Activated CD4-positive, alpha-beta T cell treated with anti-CD3 and anti-CD28 coated beads, Interleukin-2, amount 50 U/mL, for 16 hours (primary cell): ENCODE measurements at regions not wholly inside any gene's neighbourhood (a gene's known extent, or its start where the extent isn't known, plus 50 kb on each side); places are given as distances from the start of the nearest gene placed in this dataset.
"Not testable (repeated sequence)": the region's sequence is repeated elsewhere in the genome, so short reads cannot be mapped to it uniquely, and the experiment has no call there.

Experiments used
- DNase-seq: peaks from one replicate; pipeline ENCODE4 v3.0.0-alpha.2; 2020

DNA sequence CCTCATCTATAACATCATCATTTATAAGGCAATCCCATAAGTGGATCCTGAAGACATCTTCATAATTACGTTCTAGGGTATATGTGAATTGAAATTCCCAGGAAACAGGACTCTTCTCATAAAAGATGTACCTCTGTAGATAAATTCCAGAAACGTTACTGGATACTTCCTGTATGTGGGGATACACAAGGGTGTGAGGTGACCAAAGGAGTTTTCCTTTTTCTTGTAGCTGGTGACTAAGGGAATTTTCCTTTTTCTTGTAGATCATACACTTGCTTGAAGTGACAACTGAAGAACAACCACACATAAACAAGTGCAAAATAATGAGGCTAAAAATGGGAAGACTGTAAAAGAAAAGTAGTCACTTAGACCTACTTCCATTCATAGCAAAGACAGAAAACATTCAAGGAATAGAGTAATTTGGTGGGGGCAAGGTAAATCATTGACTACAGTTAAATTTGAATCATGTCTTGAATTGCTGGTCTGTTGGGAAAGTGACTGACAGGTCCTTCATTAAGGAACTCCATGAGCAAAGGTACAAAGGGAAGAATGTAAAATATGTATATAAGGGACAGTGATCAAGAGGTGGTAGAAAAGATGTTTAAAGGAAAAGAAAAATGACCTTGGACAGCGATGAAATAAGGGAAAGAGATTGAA lies 53.2 kb upstream of the UBE2E3 start:
- DNase-seq = no peak

DNA sequence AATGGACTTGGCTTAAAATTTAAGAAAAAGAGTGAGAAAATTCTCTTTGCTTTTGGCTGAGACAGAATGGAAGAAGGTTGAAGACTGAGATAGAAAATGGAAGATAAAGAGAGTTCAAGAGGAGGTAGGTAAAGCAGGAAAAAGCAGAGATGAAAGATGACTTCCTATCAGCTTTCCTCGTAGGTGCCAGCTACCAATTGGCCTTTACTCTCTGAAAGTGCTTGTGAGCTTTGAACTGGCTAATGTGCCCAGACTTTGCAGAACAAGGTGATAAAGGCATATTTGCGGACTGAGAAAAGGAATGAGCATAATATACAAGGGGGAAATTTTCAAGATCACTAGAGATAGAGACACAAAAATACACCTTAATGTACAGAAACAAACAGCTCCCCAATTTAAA lies 54.7 kb upstream of the UBE2E3 start:
- no peak for DNase-seq

DNA sequence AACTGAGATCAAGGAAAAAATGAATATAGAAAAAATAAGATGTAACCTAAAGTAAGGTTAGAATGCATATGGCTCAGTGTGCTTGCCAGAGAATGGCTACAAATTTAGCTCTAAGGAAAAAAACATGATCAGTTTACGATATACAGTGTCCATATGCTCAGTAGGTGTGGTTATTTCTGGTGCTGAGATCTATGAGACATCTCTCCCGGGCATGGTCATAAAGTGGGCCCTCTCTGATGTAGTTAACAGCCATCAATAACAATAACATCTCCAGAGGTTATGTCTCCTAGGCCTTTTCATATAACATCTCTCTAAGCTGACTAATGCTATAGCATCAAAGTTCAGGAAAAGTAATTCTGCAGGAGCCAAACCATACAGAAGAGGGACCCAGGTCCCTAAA lies 56.3 kb upstream of the UBE2E3 start:
- no peak for DNase-seq

DNA sequence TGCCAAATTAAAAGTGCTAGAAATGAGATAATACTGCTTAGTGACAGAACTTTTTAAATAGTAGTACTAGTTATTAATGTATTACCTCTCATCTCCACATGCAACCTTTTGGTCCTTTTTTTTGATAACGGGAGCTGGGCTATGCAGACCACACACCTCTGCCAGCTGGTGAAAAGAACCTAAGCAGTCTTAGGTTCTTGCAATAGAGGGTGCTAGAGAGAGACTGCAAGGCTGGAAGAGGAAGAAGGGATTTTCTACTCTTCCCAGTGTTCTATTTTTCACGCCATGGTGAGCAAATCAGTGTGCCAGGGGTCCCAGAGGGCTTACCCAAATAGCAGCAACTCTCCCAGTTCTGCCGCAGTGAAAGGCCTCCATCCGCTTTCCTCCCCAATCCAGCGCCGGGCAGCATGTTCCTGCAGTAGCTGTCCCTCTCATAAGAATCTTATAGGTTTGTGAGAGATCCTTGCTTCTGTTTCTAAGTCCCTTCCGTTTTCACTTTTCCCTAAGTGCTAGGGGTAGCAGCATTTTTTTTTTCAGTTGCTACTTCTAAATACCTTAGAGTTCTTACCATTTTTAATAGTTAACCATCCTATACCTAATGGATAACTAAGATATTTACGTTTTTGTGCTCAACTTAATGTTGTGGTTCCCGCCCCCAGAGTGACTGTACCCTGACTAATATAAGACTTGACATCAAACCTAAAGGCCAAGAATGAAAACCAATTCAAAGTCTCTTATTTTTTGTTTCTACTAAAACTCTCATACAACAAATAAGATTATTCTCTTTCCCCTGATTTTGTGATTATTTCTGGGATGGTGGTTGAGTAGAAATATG lies 69.4 kb upstream of the UBE2E3 start:
- no peak for DNase-seq

DNA sequence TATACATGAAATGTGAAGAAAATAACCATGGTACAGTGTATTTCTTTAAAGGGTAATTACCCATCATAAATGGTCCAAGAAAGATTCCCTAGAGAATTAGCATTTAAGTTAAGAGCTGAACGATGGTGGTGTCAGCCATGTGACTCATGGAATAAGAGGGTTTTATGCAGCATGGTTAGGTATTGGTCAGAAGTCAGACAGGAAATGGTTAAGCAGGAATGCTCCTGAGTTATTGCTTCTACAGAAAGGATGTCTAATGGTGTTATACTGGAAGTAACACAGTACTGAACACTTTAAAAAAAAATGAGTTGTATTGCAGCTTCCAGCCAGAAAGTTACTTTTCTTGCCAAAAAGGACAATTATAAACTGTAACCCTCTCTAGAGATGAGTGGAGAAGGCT lies 72.7 kb upstream of the UBE2E3 start:
- no peak for DNase-seq

DNA sequence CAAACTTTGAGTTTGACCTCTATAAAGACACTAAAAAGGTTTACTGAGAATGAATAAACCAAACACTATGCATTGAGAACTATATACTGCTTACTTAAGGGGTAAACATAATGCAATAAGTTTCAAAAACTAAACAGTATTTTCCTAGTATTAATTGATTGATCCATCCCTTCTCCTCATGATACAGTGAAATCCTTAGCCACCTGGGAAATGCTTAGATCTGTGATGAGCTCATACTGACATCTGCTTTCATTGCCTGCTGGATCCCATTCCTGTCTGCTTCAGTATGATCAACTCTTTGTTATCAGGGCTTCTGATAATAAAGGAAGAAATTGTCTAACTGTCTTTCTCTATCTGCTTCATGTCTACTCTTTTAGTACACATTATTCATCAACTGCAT lies 74.9 kb upstream of the UBE2E3 start:
- no peak for DNase-seq

DNA sequence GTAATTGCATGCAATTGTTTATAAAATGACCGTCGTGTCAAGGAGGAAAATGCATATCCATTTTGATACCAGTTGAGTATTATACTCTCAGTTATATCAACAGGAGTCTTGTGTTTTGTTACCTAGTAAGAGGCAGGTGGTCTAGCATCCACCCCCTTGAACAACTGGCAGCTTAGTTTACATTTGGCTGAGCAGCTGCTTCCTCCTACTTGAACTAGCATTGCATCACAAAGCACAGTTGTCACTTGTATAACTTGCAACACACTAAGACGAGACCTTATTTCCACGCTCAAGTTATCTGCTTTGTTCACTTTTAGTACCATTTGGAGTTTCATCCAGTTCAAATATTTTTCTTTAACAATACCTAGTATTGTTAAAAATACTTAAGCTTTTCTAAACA lies 75.4 kb upstream of the UBE2E3 start:
- DNase-seq = no peak

DNA sequence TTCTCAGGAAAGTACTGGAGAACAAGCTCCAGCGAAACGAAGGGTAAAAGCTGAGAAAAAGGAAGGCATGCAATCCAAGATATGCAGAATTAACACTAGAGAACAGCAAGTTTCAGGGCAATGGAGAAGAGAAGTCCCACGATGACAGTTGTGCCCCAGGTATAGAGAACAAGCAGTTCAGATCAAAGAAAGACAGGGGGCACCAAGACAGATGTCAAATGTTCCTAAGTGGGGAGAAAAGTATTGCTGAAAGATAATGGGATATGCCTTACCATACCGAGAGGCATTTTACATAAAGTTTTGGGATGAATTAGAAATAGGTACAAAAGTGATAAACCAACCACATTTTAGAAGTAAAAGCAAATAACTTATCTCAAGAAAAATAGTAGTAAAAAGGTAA lies 79.1 kb upstream of the UBE2E3 start:
- no peak for DNase-seq

DNA sequence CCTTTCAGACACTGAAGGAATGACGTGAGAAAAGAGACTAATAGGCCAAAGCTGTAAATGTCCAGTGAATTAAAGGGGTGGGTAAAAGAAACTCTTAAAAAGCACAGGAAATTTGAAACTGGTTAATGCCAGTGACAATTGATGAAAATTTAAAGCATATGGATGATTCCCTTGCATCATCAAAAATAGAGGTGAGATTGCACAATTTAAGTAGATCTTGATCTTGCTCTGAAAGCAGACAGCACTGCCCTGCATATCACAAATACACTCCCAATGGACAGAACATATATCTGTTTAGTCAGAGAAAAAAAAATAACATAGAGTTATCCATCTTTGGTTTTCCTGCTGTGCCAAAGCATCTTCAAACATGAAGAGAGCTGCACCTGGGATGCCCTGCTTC lies 86.7 kb upstream of the UBE2E3 start:
- DNase-seq = no peak

DNA sequence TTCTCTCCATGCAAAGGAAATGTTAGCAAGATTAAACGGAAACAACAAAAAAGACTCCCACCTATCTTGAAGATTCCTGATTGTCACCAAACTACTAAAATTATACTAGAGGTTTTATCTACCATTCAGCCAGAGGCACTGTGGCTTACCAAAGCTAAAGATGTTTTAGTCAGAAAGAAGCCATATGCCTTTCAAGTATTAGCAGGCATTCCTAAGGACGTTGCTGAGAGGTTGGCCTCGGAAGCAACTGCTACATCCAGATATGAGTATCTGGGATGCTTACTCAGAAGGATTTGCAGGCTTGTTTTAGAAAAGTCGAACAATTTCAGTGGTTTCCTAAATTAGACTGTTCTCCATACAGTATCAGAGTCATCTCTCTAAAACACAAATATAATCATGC lies 88.3 kb upstream of the UBE2E3 start:
- DNase-seq = no peak

DNA sequence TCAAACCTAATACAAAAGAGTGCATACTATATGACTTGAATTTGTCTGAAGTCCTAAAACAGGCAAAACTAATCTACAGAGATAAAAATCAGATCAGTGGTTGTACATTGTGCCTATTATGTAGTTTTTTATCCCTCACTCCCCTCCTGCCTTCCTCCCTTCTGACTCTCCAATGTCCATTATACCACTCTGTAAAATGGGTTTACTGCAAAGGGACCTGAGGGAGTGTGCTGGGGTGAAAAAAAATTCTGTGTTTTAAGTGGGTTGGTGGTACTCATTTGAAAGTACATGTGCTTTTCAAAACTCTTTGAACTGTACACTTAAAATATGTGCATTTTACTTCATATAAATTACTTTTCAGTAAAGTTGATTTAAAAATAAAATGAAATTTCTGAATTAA lies 89.0 kb upstream of the UBE2E3 start:
- no peak for DNase-seq

DNA sequence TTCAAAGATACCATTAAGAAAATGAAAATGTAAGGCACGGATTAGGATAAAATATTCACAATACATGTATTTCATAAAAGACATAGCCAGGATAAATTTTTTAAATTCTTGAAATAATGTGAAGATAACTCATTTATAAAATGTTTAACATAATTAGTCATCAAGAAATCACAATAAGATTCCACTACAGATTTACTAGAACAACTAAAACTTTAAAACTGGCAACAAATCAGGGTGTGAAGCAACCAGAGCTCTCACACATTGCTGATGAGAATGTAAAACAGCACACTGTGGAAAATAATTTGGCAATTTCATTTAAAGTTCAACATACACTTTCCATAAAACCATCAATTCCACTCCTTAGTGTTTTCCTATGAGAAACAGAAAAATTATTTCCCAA lies 89.6 kb upstream of the UBE2E3 start:
- no peak for DNase-seq

DNA sequence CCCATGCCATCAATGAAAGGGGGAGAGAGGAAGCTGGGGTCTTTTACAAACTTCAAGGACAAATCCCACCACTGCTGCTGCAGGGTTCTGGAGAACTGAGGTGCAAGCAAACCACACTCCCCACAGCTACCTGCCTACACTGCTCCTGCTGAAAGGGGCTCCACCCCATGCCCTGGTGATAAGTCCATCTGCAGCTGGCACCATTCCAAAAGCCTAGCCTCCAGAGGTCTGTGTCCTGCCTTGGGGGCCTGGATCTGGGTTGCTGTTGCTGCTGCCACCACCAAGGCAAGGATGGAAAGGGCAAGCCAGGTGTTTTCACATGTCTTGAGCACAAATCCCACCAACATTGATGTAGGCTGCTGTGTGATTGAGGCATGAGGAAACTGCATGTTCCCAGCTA lies 97.4 kb upstream of the UBE2E3 start:
- no peak for DNase-seq

DNA sequence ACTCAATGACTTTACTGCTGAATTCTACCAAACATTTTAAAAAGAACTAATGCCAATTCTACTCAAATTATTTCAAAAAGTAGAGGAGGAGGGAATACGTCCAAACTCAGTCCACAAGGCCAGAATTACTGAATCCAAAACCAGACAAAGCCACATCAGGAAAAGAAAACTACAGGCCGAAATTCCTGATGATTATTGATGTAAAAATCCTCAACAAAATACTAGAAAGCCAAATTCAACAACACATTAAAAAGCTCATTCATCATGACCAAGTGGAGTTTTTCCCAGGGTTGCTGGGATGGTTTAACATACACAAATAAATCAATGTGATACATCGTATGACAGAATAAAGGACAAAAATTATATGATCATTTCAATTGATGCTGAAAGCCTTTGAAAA lies 103.9 kb upstream of the UBE2E3 start:
- no peak for DNase-seq

DNA sequence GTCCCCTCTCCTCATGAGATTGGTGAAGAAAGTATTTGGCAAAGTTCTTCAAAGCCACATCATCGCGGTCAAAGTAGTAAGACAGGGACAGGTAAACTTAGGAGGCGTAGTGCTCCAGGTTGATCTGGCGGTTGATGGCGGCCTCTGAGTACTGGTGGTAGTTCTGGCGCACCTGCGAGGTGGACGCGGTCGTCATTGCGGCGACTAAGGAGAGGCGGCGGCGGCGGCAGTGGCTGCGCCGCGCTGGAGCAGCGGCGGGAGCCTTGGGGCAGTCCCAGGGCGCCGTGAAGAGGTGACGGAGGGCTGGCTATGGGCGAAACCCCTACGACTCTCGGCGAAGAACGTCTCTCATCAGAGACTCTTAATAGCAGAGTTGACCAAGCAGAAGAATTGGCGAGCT lies 107.2 kb upstream of the UBE2E3 start:
- no peak for DNase-seq

DNA sequence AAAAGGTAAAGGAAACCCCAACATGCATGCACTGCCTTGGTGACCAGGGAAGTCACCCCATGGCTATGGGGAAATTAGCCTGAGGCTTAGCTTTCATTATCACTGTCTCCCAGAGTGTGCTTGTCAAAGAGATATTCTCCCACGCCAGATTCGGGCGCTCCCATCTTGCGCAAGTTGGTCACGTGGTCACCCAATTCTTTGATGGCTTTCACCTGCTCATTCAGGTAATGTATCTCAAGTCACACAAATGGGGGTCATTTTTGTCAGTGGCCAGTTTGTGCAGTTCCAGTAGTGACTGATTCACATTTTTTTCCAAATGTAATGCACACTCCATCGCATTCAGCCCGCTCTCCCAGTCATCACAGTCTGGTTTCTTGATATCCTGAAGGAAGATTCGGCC lies 107.6 kb upstream of the UBE2E3 start:
- not testable (repeated sequence) for DNase-seq

DNA sequence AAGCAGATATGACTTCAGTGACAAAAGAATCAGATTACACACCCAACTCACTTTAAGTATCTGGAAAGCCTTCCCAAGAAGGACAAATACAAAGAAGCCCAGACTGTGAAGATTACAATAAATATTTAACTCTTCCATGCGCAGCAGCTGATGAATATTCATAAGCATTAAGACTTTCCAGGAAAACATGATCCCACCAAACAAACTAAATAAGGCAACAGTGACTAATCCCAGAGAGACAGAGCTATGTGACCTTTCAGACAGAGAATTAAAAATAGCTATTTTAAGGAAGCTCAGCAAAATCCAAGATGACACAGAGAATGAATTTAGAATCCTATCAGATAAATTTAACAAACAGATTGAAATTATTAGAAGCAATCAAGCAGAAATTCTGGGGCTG lies 108.2 kb upstream of the UBE2E3 start:
- DNase-seq = no peak

DNA sequence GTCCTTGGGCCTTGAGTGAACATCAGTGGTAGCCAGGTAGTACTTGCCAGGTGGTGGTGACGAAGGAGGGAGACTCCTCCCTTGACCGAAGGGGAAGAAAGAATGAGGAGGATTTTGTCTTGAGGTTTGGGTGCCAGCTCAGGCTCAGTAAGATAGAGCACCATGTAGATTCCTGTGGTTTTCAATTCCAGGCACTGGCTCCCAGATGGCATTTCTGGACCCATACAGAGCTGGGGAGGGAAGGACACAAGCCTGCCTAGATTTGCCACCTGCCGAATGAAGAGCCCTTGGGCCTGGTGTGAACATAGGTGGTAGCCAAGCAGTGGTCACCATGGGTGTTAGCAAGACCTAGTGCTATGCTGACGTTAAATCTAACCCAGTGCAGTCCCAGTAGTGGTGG lies 108.8 kb upstream of the UBE2E3 start:
- DNase-seq = no peak

DNA sequence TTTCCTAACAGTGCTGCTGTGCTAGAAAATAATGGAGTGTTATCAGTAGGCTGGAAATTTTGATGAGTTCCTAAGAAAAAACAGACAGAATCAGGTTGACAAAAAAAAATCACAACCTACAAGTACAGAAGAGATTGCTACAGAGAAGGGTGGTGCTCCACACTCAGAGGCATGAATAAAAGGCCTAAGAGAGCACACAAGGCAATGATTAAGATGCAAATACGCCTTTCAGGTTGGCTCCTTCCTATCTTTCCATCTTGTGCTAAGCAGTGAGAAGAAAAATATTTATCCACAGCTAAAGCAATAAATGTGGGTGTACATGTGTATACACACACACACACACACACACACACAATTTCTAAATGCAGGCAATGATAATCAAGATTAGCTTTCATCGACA lies 130.6 kb upstream of the UBE2E3 start:
- no peak for DNase-seq

DNA sequence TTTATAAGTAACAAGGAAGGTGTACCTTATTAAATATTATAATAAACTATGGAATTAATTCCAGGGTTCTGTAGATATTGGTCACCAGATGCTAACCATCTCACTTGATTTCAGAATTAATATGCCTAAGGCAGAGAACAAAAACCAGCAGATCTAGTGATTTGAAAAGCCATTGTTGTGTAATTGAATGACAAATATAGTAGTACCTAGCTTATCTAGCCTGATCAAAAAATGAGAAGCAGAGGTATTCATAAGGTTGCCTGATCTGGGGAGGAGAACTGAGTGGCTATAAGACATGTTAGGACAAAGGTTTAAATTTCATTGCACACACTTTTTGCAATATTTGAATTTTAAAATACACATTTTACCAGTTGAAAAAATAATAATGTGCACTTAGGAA lies 132.0 kb upstream of the UBE2E3 start:
- DNase-seq = no peak

DNA sequence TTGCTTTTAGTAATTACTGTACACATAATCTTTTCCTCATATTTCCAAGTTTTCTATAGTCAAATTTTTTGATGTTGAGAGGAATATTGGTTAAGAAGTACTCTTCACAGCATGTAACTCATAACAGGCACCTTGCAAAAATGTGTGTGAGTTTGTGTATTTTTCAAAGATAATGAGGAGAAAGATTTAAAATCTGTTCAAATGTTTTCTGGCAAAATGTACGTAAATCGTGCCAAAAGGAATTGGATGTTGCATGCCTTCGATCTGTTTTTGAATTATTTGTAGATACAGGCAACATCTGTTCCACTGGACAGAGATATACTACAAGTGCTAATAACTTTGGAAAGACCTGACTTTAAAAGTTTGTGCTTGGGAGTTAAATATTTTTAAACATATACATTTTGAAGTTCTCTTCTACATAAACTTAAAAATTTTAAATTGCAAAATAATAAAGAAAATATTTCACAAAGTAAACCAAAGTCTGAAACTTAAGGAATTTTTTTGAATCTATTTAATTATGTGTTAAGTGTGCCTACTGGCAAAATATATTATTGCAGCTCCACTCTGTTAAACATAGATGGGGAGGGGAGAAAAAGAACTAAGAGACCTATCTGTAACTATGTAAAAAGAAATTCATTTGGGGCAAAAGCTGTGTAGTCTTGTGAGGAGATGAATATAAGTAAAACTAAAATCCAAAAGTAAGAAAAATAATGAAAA lies 133.5 kb upstream of the UBE2E3 start:
- DNase-seq = no peak

DNA sequence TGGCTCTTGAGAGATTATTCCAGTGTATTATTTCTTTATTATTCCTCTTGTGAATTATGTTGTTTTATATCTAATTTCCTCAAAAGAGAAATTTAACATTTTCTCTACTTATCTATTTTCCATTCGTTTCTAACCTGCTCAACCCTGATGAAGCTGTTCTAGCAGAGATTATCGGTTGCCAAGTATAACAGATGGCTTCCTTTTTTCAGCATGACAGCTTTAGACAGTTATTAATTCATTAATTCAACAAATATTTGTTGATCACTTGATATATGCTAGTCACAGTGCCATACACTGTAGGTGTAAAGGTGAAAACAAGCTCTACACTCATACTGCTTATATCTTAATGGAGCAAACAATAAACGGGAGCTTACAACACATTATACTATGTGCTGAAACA lies 137.9 kb upstream of the UBE2E3 start:
- no peak for DNase-seq

DNA sequence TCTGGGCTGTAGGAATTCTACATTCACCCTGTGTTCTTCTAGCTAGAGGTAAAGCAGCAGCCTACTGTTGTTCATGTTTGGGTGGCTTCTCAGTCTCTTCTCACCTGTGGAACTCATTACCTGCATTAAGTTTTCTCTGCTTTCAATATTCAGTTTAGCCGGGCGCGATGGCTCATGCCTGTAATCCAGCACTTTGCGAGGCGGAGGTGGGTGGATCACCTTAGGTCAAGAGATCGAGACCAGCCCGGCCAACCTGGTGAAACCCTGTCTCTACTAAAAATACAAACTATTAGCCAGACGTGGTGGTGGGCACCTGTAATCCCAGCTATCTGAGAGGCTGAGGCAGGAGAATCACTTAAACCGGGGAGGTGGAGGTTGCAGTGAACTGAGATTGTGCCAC lies 139.8 kb upstream of the UBE2E3 start:
- DNase-seq = no peak

DNA sequence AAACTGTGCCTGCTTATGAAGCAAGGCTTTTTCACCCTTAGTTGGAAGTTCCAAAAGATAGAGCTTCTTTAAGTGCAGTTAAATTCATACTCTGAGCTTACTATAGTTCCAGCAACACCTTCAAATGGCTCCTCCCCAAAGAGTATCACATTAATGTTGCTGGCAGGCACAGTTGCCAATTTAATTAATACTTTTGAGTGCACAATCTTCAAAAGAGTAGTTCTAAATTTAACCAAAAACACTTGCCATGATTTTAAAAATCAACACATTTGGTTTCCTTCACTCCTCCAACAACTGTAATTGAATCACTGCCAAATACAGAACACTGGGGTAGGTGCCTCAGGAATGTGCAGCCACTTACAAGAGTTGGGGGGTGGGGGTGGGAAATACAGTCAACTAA lies 150.6 kb upstream of the UBE2E3 start:
- DNase-seq = no peak
